OCI-LY7 (cell line): ENCODE measurements at regions not wholly inside any gene's neighbourhood (a gene's known extent, or its start where the extent isn't known, plus 50 kb on each side); places are given as distances from the start of the nearest gene placed in this dataset.

Experiments
- EZH2phosphoT487 ChIP-seq: fragments of 200-600 bp; sonication (generic); IDR thresholded peaks from 2 replicates; pipeline ENCODE4 v1.6.1; 2018; ENCODE audit warnings: low read depth, borderline replicate concordance, mild to moderate bottlenecking, mixed run types, antibody characterized with exemption, low read length, moderate library complexity, mixed read lengths
- TF ChIP-seq, protein P1 (sequence below): fragments of 200-600 bp; sonication (generic); conservative IDR thresholded peaks from 2 replicates; pipeline ENCODE4 v1.5.1; 2014; ENCODE audit warnings: mild to moderate bottlenecking, antibody characterized with exemption, low read length, moderate library complexity, mixed read lengths

DNA sequence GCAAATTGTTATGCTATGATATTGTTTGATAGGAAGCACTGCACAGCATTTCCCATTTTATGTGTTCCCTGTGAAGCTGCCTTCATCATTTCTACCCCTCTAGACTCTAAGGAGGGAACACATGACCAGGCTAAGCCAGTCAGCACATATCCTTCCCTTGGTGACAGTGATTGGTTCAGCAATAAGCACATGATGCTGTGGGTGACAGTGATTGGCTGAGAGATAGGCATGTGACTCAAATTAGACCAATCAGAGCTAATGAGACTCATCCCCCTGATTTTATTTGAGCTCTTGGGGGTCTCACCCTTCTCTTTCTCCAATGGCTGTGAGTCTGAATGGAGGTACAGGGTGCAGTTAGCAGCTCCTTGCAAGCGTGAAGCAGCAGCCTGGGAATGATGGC lies 195.2 kb downstream of the NUAK1 start:
- TF ChIP-seq, protein P1, sequence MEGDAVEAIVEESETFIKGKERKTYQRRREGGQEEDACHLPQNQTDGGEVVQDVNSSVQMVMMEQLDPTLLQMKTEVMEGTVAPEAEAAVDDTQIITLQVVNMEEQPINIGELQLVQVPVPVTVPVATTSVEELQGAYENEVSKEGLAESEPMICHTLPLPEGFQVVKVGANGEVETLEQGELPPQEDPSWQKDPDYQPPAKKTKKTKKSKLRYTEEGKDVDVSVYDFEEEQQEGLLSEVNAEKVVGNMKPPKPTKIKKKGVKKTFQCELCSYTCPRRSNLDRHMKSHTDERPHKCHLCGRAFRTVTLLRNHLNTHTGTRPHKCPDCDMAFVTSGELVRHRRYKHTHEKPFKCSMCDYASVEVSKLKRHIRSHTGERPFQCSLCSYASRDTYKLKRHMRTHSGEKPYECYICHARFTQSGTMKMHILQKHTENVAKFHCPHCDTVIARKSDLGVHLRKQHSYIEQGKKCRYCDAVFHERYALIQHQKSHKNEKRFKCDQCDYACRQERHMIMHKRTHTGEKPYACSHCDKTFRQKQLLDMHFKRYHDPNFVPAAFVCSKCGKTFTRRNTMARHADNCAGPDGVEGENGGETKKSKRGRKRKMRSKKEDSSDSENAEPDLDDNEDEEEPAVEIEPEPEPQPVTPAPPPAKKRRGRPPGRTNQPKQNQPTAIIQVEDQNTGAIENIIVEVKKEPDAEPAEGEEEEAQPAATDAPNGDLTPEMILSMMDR: no peak
- TF ChIP-seq EZH2phosphoT487: no peak
